ENCODE measurements at regions not wholly inside any gene's neighbourhood (a gene's known extent, or its start where the extent isn't known, plus 50 kb on each side); places are given as distances from the start of the nearest gene placed in this dataset.
"Not testable (repeated sequence)": the region's sequence is repeated elsewhere in the genome, so short reads cannot be mapped to it uniquely, and the experiment has no call there.

- peaks cover 59% of the 10 kb centered on the region for H3K4me1 Mint-ChIP-seq (ENCODE audit: unreplicated experiment)
- no peak for DNase-seq (ENCODE audit: extremely low spot score, unreplicated experiment)
- no peak for TF ChIP-seq CTCF (IDR thresholded peaks at IDR 0.05)
- H3K4me3 Mint-ChIP-seq (ENCODE audit: unreplicated experiment) = no peak overlapping the region
- no peaks in the 10 kb centered on the region for H3K27me3 Mint-ChIP-seq (ENCODE audit: unreplicated experiment)
- no peaks in the 10 kb centered on the region for H3K9me3 Mint-ChIP-seq (ENCODE audit: unreplicated experiment)
- peaks cover 9% of the 10 kb centered on the region for H3K36me3 Mint-ChIP-seq (ENCODE audit: unreplicated experiment)
- H3K27ac Mint-ChIP-seq (ENCODE audit: unreplicated experiment) = peak overlapping the region; percentile 56
Measured at GRCh38 chr6:144405163-144405562, 120.0 kb downstream of the UTRN start.

- TF ChIP-seq CTCF (IDR thresholded peaks at IDR 0.05) = no peak
- peaks cover 59% of the 10 kb centered on the region for H3K4me1 Mint-ChIP-seq (ENCODE audit: unreplicated experiment)
- H3K27me3 Mint-ChIP-seq (ENCODE audit: unreplicated experiment) = no peaks in the 10 kb centered on the region
- H3K9me3 Mint-ChIP-seq (ENCODE audit: unreplicated experiment) = no peaks in the 10 kb centered on the region
- DNase-seq (ENCODE audit: extremely low spot score, unreplicated experiment) = no peak
- H3K27ac Mint-ChIP-seq (ENCODE audit: unreplicated experiment) = no peak overlapping the region
- no peak overlapping the region for H3K4me3 Mint-ChIP-seq (ENCODE audit: unreplicated experiment)
- peaks cover 13% of the 10 kb centered on the region for H3K36me3 Mint-ChIP-seq (ENCODE audit: unreplicated experiment)
Measured at GRCh38 chr6:144406796-144407195, 121.7 kb downstream of the UTRN start.

- TF ChIP-seq CTCF (IDR thresholded peaks at IDR 0.05) = no peak
- peaks cover 68% of the 10 kb centered on the region for H3K4me1 Mint-ChIP-seq (ENCODE audit: unreplicated experiment)
- H3K27ac Mint-ChIP-seq (ENCODE audit: unreplicated experiment) = peak overlapping the region; percentile 59
- no peaks in the 10 kb centered on the region for H3K27me3 Mint-ChIP-seq (ENCODE audit: unreplicated experiment)
- no peak for DNase-seq (ENCODE audit: extremely low spot score, unreplicated experiment)
- H3K9me3 Mint-ChIP-seq (ENCODE audit: unreplicated experiment) = no peaks in the 10 kb centered on the region
- peaks cover 9% of the 10 kb centered on the region for H3K36me3 Mint-ChIP-seq (ENCODE audit: unreplicated experiment)
- no peak overlapping the region for H3K4me3 Mint-ChIP-seq (ENCODE audit: unreplicated experiment)
Measured at GRCh38 chr6:144408161-144408560, 123.0 kb downstream of the UTRN start.

GRCh38 chr6:144410059-144410458, 124.9 kb downstream of the UTRN start:
- Mint-ChIP-seq H3K27ac (ENCODE audit: unreplicated experiment) (no peak overlapping the region), H3K9me3 (ENCODE audit: unreplicated experiment) (no peaks in the 10 kb centered on the region), H3K27me3 (ENCODE audit: unreplicated experiment) (no peaks in the 10 kb centered on the region), H3K4me3 (ENCODE audit: unreplicated experiment) (no peak overlapping the region), H3K36me3 (ENCODE audit: unreplicated experiment) (peaks cover 8% of the 10 kb centered on the region), H3K4me1 (ENCODE audit: unreplicated experiment) (peaks cover 57% of the 10 kb centered on the region)
- no peak for TF ChIP-seq CTCF (IDR thresholded peaks at IDR 0.05)
- no peak for DNase-seq (ENCODE audit: extremely low spot score, unreplicated experiment)

GRCh38 chr6:144410574-144410973, 125.4 kb downstream of the UTRN start:
- DNase-seq (ENCODE audit: extremely low spot score, unreplicated experiment); H3K27me3 Mint-ChIP-seq (ENCODE audit: unreplicated experiment); H3K27ac Mint-ChIP-seq (ENCODE audit: unreplicated experiment); H3K4me3 Mint-ChIP-seq (ENCODE audit: unreplicated experiment); H3K36me3 Mint-ChIP-seq (ENCODE audit: unreplicated experiment); H3K9me3 Mint-ChIP-seq (ENCODE audit: unreplicated experiment): not testable (repeated sequence)
- H3K4me1 Mint-ChIP-seq (ENCODE audit: unreplicated experiment) = peaks cover 57% of the 10 kb centered on the region

- DNase-seq (ENCODE audit: extremely low spot score, unreplicated experiment) = no peak
- H3K27ac Mint-ChIP-seq (ENCODE audit: unreplicated experiment) = peak overlapping the region; percentile 8
- no peaks in the 10 kb centered on the region for H3K9me3 Mint-ChIP-seq (ENCODE audit: unreplicated experiment)
Measured at GRCh38 chr6:144411531-144412165, 126.5 kb downstream of the UTRN start.

More at GRCh38 chr6:144411531-144412165, 126.5 kb downstream of the UTRN start:
- no peak for TF ChIP-seq CTCF (IDR thresholded peaks at IDR 0.05)
- no peak overlapping the region for H3K4me3 Mint-ChIP-seq (ENCODE audit: unreplicated experiment)
- no peaks in the 10 kb centered on the region for H3K27me3 Mint-ChIP-seq (ENCODE audit: unreplicated experiment)
- H3K4me1 Mint-ChIP-seq (ENCODE audit: unreplicated experiment) = peaks cover 63% of the 10 kb centered on the region
- H3K36me3 Mint-ChIP-seq (ENCODE audit: unreplicated experiment) = peaks cover 8% of the 10 kb centered on the region

All from osteocyte (in vitro differentiated cells).